ENCODE measurements at regions not wholly inside any gene's neighbourhood (a gene's known extent, or its start where the extent isn't known, plus 50 kb on each side); places are given as distances from the start of the nearest gene placed in this dataset.

DNA sequence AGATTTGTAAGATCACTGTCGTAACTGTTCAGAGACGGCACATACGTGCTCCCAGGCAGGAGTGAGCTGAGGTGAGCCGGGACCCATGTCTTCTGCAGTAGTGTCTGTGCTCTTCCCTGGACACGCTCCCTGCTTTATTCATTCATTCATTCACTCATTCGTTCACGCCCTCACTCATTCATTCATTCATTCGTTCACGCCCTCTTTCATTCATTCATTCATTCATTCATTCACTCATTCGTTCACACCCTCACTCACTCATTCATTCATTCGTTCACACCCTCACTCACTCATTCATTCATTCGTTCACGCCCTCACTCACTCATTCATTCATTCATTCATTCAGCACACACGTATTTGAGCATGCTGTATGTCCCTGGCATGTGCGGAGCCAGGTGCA, 207.0 kb downstream of the GLI2 start:
- no peak for TF ChIP-seq MTA2 (IDR thresholded peaks at IDR 0.05; ENCODE audit: low read depth)
- TF ChIP-seq MTA3 (IDR thresholded peaks at IDR 0.05; ENCODE audit: borderline replicate concordance, low read length) = no peak
- no peak for TF ChIP-seq SP1 (IDR thresholded peaks at IDR 0.05; ENCODE audit: low read depth, low read length)
- no peak for TF ChIP-seq MXI1 (IDR thresholded peaks at IDR 0.05; ENCODE audit: low read depth, low read length)
- no peak for TF ChIP-seq BCL3 (IDR thresholded peaks at IDR 0.05; ENCODE audit: borderline replicate concordance, insufficient read depth, low read depth, low read length, poor library complexity, severe bottlenecking)
- TF ChIP-seq NFIC (IDR thresholded peaks at IDR 0.05; ENCODE audit: low read depth, low read length) = no peak
- no peak for TF ChIP-seq NFXL1 (IDR thresholded peaks at IDR 0.05; ENCODE audit: borderline replicate concordance)
- TF ChIP-seq EZH2 (IDR thresholded peaks at IDR 0.05; ENCODE audit: borderline replicate concordance, control insufficient read depth, low read depth, low read length) = no peak
- no peak for TF ChIP-seq CBFB (IDR thresholded peaks at IDR 0.05; ENCODE audit: low read depth)
- TF ChIP-seq, protein P1, sequence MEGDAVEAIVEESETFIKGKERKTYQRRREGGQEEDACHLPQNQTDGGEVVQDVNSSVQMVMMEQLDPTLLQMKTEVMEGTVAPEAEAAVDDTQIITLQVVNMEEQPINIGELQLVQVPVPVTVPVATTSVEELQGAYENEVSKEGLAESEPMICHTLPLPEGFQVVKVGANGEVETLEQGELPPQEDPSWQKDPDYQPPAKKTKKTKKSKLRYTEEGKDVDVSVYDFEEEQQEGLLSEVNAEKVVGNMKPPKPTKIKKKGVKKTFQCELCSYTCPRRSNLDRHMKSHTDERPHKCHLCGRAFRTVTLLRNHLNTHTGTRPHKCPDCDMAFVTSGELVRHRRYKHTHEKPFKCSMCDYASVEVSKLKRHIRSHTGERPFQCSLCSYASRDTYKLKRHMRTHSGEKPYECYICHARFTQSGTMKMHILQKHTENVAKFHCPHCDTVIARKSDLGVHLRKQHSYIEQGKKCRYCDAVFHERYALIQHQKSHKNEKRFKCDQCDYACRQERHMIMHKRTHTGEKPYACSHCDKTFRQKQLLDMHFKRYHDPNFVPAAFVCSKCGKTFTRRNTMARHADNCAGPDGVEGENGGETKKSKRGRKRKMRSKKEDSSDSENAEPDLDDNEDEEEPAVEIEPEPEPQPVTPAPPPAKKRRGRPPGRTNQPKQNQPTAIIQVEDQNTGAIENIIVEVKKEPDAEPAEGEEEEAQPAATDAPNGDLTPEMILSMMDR (IDR thresholded peaks at IDR 0.05 in 2 of 3, conservative IDR thresholded peaks at IDR 0.05 in 1 of 3; ENCODE audit: control insufficient read depth in 2 of 3, extremely low read depth in 1 of 3, insufficient read depth in 1 of 3, low read depth in 3 of 3, low read length in 3 of 3) = no peak
- TF ChIP-seq HDGF (IDR thresholded peaks at IDR 0.05) = no peak
